ENCODE measurements at regions not wholly inside any gene's neighbourhood (a gene's known extent, or its start where the extent isn't known, plus 50 kb on each side); places are given as distances from the start of the nearest gene placed in this dataset.

DNA sequence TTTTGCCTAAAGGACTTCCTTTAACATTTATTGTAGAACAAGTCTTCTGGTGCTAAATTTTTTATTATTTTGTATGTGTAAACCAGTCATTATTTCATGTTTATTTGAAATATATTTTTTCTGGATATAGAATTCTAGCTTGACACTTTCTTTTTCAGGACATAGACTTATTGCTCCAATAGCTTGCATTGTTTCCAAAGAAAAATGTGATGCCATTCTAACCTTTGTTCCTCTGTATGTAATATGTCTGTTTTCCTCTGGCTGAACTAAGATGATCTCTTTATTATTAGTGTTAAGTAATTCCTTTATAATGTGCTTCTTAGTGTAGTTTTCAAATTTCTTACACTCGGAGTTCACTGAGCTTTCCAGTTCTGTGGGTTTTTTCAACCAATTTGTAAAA lies 174.1 kb upstream of the STARD13 start:
- CTCF ChIA-PET = no interaction called here
- no peaks in the 10 kb centered on the region for H3K9me3 Mint-ChIP-seq (ENCODE audit: low read depth, unreplicated experiment)
- H3K4me1 Mint-ChIP-seq (ENCODE audit: low read depth, unreplicated experiment) = no peaks in the 10 kb centered on the region
- TF ChIP-seq, protein P1, sequence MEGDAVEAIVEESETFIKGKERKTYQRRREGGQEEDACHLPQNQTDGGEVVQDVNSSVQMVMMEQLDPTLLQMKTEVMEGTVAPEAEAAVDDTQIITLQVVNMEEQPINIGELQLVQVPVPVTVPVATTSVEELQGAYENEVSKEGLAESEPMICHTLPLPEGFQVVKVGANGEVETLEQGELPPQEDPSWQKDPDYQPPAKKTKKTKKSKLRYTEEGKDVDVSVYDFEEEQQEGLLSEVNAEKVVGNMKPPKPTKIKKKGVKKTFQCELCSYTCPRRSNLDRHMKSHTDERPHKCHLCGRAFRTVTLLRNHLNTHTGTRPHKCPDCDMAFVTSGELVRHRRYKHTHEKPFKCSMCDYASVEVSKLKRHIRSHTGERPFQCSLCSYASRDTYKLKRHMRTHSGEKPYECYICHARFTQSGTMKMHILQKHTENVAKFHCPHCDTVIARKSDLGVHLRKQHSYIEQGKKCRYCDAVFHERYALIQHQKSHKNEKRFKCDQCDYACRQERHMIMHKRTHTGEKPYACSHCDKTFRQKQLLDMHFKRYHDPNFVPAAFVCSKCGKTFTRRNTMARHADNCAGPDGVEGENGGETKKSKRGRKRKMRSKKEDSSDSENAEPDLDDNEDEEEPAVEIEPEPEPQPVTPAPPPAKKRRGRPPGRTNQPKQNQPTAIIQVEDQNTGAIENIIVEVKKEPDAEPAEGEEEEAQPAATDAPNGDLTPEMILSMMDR (IDR thresholded peaks at IDR 0.05; ENCODE audit: unreplicated experiment) = no peak
- intact Hi-C loops (cut with micrococcal nuclease; ENCODE audit: unreplicated experiment) = no loop called here
- no peak overlapping the region for H3K27ac Mint-ChIP-seq (ENCODE audit: unreplicated experiment)
- DNase-seq = no peak
- no peak overlapping the region for H3K4me3 Mint-ChIP-seq (ENCODE audit: low read depth, unreplicated experiment)
- no peaks in the 10 kb centered on the region for H3K27me3 Mint-ChIP-seq (ENCODE audit: unreplicated experiment)
- H3K36me3 Mint-ChIP-seq (ENCODE audit: insufficient read depth, unreplicated experiment) = no peaks in the 10 kb centered on the region
- BruUV-seq (replicated peaks) = no TSS peak

DNA sequence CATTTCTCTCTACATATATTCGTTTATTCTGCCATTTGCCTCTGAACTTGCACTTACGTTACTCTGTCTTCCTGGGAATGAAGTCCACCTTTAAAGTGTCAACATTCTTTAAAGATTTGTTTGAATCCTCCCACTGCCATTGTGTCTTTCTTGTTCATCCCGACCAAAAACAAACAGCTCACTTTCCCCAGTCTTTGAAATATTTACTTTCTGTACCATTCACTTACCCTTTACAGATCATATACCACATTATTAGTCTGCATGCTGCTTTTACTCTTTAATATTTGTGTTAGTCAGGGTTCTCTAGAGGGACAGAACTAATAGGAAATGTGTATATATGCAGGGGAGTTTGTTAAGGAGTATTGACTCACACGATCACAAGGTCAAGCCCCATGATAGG lies 176.6 kb upstream of the STARD13 start:
- no TSS peak for BruUV-seq (replicated peaks)
- intact Hi-C loops (cut with micrococcal nuclease; ENCODE audit: unreplicated experiment) = no loop called here
- CTCF ChIA-PET = no interaction called here
- Mint-ChIP-seq H3K27ac (ENCODE audit: unreplicated experiment) (no peak overlapping the region), H3K27me3 (ENCODE audit: unreplicated experiment) (no peaks in the 10 kb centered on the region), H3K9me3 (ENCODE audit: low read depth, unreplicated experiment) (no peaks in the 10 kb centered on the region), H3K36me3 (ENCODE audit: insufficient read depth, unreplicated experiment) (no peaks in the 10 kb centered on the region), H3K4me3 (ENCODE audit: low read depth, unreplicated experiment) (no peak overlapping the region), H3K4me1 (ENCODE audit: low read depth, unreplicated experiment) (no peaks in the 10 kb centered on the region)
- TF ChIP-seq, protein P1 (IDR thresholded peaks at IDR 0.05; ENCODE audit: unreplicated experiment) = no peak
- DNase-seq = no peak

DNA sequence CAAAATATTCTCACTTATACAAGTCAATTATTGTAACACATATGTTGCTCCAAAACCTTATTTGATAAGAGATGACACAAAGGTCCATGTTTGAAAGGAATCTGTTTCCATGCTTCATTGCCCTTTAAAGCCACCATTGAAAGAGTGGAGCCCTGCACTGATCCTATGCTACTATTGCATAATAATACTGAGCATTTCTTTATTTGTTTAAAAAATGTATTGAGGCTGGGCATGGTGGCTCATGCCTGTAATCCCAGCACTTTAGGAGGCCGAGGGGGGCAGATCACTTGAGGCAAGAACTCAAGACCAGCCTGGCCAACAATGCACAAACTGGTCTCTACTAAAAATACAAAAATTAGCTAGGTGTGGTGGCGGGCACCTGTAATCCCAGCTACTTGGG lies 178.8 kb upstream of the STARD13 start:
- Mint-ChIP-seq H3K27me3 (ENCODE audit: unreplicated experiment) (no peaks in the 10 kb centered on the region), H3K4me3 (ENCODE audit: low read depth, unreplicated experiment) (no peak overlapping the region), H3K4me1 (ENCODE audit: low read depth, unreplicated experiment) (no peaks in the 10 kb centered on the region), H3K36me3 (ENCODE audit: insufficient read depth, unreplicated experiment) (no peaks in the 10 kb centered on the region), H3K27ac (ENCODE audit: unreplicated experiment) (no peak overlapping the region), H3K9me3 (ENCODE audit: low read depth, unreplicated experiment) (no peaks in the 10 kb centered on the region)
- DNase-seq = no peak
- BruUV-seq (replicated peaks) = no TSS peak
- CTCF ChIA-PET = no interaction called here
- intact Hi-C loops (cut with micrococcal nuclease; ENCODE audit: unreplicated experiment) = no loop called here
- TF ChIP-seq, protein P1 (IDR thresholded peaks at IDR 0.05; ENCODE audit: unreplicated experiment) = no peak

DNA sequence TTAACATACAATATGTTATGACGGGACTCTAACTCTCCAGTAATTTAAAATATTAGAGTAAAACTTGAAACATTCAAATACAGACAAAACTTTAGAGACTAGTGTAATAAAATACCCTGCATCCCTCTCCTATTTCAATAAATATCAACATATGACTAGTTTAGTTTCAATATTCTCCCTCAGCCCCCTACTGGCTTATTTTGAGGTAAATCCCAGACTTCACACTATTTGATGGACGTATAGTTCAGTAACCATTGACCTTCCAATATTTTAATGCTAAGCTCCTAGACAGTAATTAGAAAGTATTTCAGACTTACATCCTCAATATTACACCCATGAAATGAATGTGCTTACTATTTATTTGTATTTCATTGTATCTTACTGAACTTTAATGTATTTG lies 180.7 kb upstream of the STARD13 start:
- CTCF ChIA-PET = no interaction called here
- BruUV-seq (replicated peaks) = no TSS peak
- no peaks in the 10 kb centered on the region for H3K36me3 Mint-ChIP-seq (ENCODE audit: insufficient read depth, unreplicated experiment)
- intact Hi-C loops (cut with micrococcal nuclease; ENCODE audit: unreplicated experiment) = no loop called here
- H3K27ac Mint-ChIP-seq (ENCODE audit: unreplicated experiment) = no peak overlapping the region
- H3K4me1 Mint-ChIP-seq (ENCODE audit: low read depth, unreplicated experiment) = no peaks in the 10 kb centered on the region
- H3K27me3 Mint-ChIP-seq (ENCODE audit: unreplicated experiment) = no peaks in the 10 kb centered on the region
- TF ChIP-seq, protein P1 (IDR thresholded peaks at IDR 0.05; ENCODE audit: unreplicated experiment) = no peak
- DNase-seq = no peak
- H3K4me3 Mint-ChIP-seq (ENCODE audit: low read depth, unreplicated experiment) = no peak overlapping the region
- no peaks in the 10 kb centered on the region for H3K9me3 Mint-ChIP-seq (ENCODE audit: low read depth, unreplicated experiment)

DNA sequence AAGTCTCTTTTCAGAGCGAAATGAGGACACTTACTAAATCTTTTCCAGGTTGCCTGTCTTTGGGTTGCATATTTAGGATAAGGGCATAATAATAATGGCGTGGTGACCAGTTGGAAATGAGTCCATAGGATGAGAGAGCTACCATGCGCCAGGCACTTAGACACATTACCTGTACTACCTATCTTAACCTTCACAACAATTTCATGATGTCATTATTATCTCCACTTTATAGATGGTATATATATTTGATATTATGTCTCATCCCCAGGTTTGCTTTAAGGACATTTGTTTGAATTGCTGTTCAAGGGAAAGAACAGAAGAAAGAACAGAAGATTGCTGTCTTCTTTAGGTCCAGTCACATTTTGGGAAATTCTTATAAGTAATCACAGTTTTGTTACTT lies 182.0 kb upstream of the STARD13 start:
- no peak overlapping the region for H3K27ac Mint-ChIP-seq (ENCODE audit: unreplicated experiment)
- DNase-seq = no peak
- TF ChIP-seq, protein P1 (IDR thresholded peaks at IDR 0.05; ENCODE audit: unreplicated experiment) = no peak
- H3K9me3 Mint-ChIP-seq (ENCODE audit: low read depth, unreplicated experiment) = no peaks in the 10 kb centered on the region
- no peaks in the 10 kb centered on the region for H3K27me3 Mint-ChIP-seq (ENCODE audit: unreplicated experiment)
- intact Hi-C loops (cut with micrococcal nuclease; ENCODE audit: unreplicated experiment) = no loop called here
- no peaks in the 10 kb centered on the region for H3K4me1 Mint-ChIP-seq (ENCODE audit: low read depth, unreplicated experiment)
- H3K4me3 Mint-ChIP-seq (ENCODE audit: low read depth, unreplicated experiment) = no peak overlapping the region
- no TSS peak for BruUV-seq (replicated peaks)
- CTCF ChIA-PET = no interaction called here
- no peaks in the 10 kb centered on the region for H3K36me3 Mint-ChIP-seq (ENCODE audit: insufficient read depth, unreplicated experiment)

Measured in Calu3 (cell line).